PC-9 (cell line): ENCODE measurements at regions not wholly inside any gene's neighbourhood (a gene's known extent, or its start where the extent isn't known, plus 50 kb on each side); places are given as distances from the start of the nearest gene placed in this dataset.

Source experiments
- BruUV-seq: library from RNA; stranded (reverse); fragments of 400-500 nt; replicated peaks from 2 replicates; lab custom pipeline; 2021; lab: Mats Ljungman, UMichigan
- CTCF ChIA-PET: fragments of 300-600 bp; sonication (Branson Sonifier 250); formaldehyde crosslinking; loops from one replicate; lab custom pipeline; 2022; ENCODE audit warnings: antibody characterized with exemption; lab: Charles Lee
- POLR2A ChIA-PET: fragments of 300-600 bp; sonication (Branson Sonifier 250); formaldehyde crosslinking; loops from one replicate; lab custom pipeline; 2022; ENCODE audit warnings: antibody characterized with exemption; ENCODE audit not compliant: unreplicated experiment; lab: Charles Lee
- DNase-seq, 2 experiments: peaks; one replicate each; pipeline versions ENCODE4 v3.0.0 to v3.0.0-alpha.2; 2015 to 2022; ENCODE audit warnings: mixed read lengths in 1 of 2
- H2AFZ ChIP-seq: fragments of 200-600 bp; sonication (generic); 2 replicates; pipeline ENCODE4 v1.8.1; 2017; ENCODE audit warnings: antibody characterized with exemption
- H3F3A ChIP-seq: fragments of 200-600 bp; sonication (generic); 2 replicates; pipeline ENCODE4 v1.8.1; 2017; ENCODE audit warnings: antibody characterized with exemption, mild to moderate bottlenecking, low read depth; ENCODE audit not compliant: insufficient read depth
- H3K27ac ChIP-seq: fragments of 200-600 bp; sonication (generic); 2 replicates; pipeline ENCODE4 v1.6.1; 2016; ENCODE audit warnings: mixed run types
- H3K27me3 ChIP-seq: fragments of 200-600 bp; sonication (generic); 2 replicates; pipeline ENCODE4 v1.6.1; 2016; ENCODE audit warnings: low read depth, mixed run types; ENCODE audit not compliant: insufficient read depth
- H3K36me3 ChIP-seq: fragments of 200-600 bp; sonication (generic); 2 replicates; pipeline ENCODE4 v1.6.1; 2016; ENCODE audit warnings: low read depth, mixed run types
- H3K4me1 ChIP-seq: fragments of 200-600 bp; sonication (generic); replicated peaks from 2 replicates; pipeline ENCODE4 v1.6.1; 2016; ENCODE audit warnings: mixed run types; ENCODE audit not compliant: insufficient read depth
- H3K4me2 ChIP-seq: fragments of 200-600 bp; sonication (generic); 2 replicates; pipeline ENCODE4 v1.6.1; 2017; ENCODE audit warnings: mixed run types
- H3K4me3 ChIP-seq: fragments of 200-600 bp; sonication (generic); 2 replicates; pipeline ENCODE4 v1.6.1; 2016; ENCODE audit warnings: mixed run types
- H3K79me2 ChIP-seq: fragments of 200-600 bp; sonication (generic); 2 replicates; pipeline ENCODE4 v1.6.1; 2017; ENCODE audit warnings: low read depth, mixed run types
- H3K9me2 ChIP-seq: fragments of 200-600 bp; sonication (generic); 2 replicates; pipeline ENCODE4 v1.8.1; 2017; ENCODE audit warnings: mild to moderate bottlenecking; ENCODE audit not compliant: insufficient read depth
- H3K9me3 ChIP-seq: fragments of 200-600 bp; sonication (generic); 2 replicates; pipeline ENCODE4 v1.8.1; 2016; ENCODE audit warnings: low read depth; ENCODE audit not compliant: insufficient read depth
- H4K20me1 ChIP-seq: fragments of 200-600 bp; sonication (generic); 2 replicates; pipeline ENCODE4 v1.8.1; 2017; ENCODE audit not compliant: insufficient read depth
- EZH2 ChIP-seq: fragments of 200-600 bp; sonication (generic); IDR thresholded peaks from 2 replicates; pipeline ENCODE4 v1.8.0; 2017; ENCODE audit warnings: antibody characterized with exemption, low read depth
- intact Hi-C: fragments of 100-400 bp; cut with micrococcal nuclease; formaldehyde crosslinking; loops from one replicate; pipeline ENCODE4 v1.10.0; 2022; ENCODE audit not compliant: unreplicated experiment
- TF ChIP-seq, protein P1 (sequence below): fragments of 200-600 bp; sonication (generic); conservative IDR thresholded peaks from 2 replicates; pipeline ENCODE4 v1.6.1; 2017; ENCODE audit warnings: mixed run types, antibody characterized with exemption, mild to moderate bottlenecking, moderate library complexity

DNA sequence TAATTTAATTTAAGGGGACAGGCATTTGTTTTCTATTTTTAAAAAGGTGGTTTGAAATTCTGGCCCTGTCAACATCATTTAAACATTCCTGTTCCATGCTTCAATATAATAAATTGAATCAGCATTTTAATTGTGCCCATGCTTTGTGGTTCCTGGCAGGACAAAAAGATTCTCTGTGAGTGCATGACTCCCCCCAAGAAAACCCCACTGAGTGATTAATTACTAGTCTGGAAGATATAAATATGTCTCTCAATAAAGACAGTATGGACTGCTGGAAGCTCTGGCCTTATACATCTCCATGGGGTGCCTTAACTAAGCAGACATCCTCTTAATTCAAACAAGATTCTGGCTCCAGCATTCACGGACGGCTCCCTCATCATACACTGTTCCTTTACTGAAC is 95.0 kb upstream of the PSMD7 start:
- no TSS peak for BruUV-seq
- H3K27ac ChIP-seq, result no peak overlapping the region
- no peaks in the 10 kb centered on the region for H3K4me1 ChIP-seq
- peaks cover 65% of the 10 kb centered on the region for H3K27me3 ChIP-seq
- TF ChIP-seq, protein P1, sequence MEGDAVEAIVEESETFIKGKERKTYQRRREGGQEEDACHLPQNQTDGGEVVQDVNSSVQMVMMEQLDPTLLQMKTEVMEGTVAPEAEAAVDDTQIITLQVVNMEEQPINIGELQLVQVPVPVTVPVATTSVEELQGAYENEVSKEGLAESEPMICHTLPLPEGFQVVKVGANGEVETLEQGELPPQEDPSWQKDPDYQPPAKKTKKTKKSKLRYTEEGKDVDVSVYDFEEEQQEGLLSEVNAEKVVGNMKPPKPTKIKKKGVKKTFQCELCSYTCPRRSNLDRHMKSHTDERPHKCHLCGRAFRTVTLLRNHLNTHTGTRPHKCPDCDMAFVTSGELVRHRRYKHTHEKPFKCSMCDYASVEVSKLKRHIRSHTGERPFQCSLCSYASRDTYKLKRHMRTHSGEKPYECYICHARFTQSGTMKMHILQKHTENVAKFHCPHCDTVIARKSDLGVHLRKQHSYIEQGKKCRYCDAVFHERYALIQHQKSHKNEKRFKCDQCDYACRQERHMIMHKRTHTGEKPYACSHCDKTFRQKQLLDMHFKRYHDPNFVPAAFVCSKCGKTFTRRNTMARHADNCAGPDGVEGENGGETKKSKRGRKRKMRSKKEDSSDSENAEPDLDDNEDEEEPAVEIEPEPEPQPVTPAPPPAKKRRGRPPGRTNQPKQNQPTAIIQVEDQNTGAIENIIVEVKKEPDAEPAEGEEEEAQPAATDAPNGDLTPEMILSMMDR, result no peak
- no peak for TF ChIP-seq EZH2
- H3K9me2 ChIP-seq, result no peaks in the 10 kb centered on the region
- intact Hi-C loops, result no loop called here
- no peaks in the 10 kb centered on the region for H3F3A ChIP-seq
- H3K9me3 ChIP-seq, result no peaks in the 10 kb centered on the region
- no peak overlapping the region for H3K4me3 ChIP-seq
- POLR2A ChIA-PET, result no interaction called here
- H2AFZ ChIP-seq, result no peak overlapping the region
- CTCF ChIA-PET, result no interaction called here
- no peak overlapping the region for H3K4me2 ChIP-seq
- no peaks in the 10 kb centered on the region for H4K20me1 ChIP-seq
- DNase-seq, result no peak
- no peaks in the 10 kb centered on the region for H3K36me3 ChIP-seq
- no peaks in the 10 kb centered on the region for H3K79me2 ChIP-seq

DNA sequence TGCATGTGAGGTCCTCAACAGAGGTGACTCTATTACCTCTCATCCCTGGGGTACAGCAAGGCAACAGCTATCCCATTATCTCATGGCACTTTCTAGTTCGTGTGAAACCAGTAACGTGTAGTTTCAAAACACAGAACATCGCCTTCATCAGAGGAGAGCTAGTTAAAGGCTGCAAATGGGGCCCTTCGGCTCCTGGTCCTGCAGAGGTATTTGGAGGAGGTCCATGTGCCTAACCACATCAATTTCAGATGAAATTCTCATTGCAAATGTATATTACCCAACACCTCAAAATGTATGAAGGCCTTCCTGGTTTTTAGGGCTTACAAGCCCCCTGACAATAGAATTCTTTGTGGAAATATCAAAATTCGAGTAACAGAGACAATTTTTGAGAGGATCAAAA is 95.7 kb upstream of the PSMD7 start:
- Histone ChIP-seq H3K9me3 (no peaks in the 10 kb centered on the region), H3K27me3 (peaks cover 72% of the 10 kb centered on the region), H3K36me3 (no peaks in the 10 kb centered on the region), H3K79me2 (no peaks in the 10 kb centered on the region), H3K4me3 (no peak overlapping the region), H3K4me2 (no peak overlapping the region), H2AFZ (no peak overlapping the region), H3K27ac (no peak overlapping the region), H4K20me1 (no peaks in the 10 kb centered on the region), H3K4me1 (no peaks in the 10 kb centered on the region), H3F3A (no peaks in the 10 kb centered on the region), H3K9me2 (no peaks in the 10 kb centered on the region)
- intact Hi-C loops, result no loop called here
- CTCF ChIA-PET, result no interaction called here
- TF ChIP-seq, protein P1, result no peak
- no peak for TF ChIP-seq EZH2
- DNase-seq, result no peak
- no TSS peak for BruUV-seq
- POLR2A ChIA-PET, result no interaction called here

DNA sequence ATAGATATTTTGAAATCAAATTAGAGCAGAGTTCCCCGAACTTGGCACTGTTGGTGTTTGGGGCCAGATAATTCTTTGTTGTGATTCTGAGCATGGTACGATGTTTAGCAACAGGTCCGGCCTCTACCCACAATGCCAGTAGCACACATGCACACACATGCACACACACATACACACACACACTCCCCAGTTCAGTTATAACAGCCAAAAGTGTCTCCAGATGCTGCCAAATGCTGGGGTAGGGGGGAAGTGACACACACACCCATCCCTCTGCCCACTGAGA is 96.8 kb upstream of the PSMD7 start:
- TF ChIP-seq EZH2, result no peak
- TF ChIP-seq, protein P1, result no peak
- Histone ChIP-seq H3K27me3 (peaks cover 81% of the 10 kb centered on the region), H3K4me2 (no peak overlapping the region), H3K4me1 (no peaks in the 10 kb centered on the region), H3K4me3 (no peak overlapping the region), H3K9me2 (no peaks in the 10 kb centered on the region), H2AFZ (no peak overlapping the region), H3K9me3 (no peaks in the 10 kb centered on the region), H3F3A (no peaks in the 10 kb centered on the region), H3K79me2 (no peaks in the 10 kb centered on the region), H3K27ac (no peak overlapping the region), H4K20me1 (no peaks in the 10 kb centered on the region), H3K36me3 (no peaks in the 10 kb centered on the region)
- BruUV-seq, result no TSS peak
- CTCF ChIA-PET, result no interaction called here
- POLR2A ChIA-PET, result no interaction called here
- no peak for DNase-seq
- intact Hi-C loops, result no loop called here
